ACC112 (cell line): ENCODE measurements at regions not wholly inside any gene's neighbourhood (a gene's known extent, or its start where the extent isn't known, plus 50 kb on each side); places are given as distances from the start of the nearest gene placed in this dataset.
"Not testable (repeated sequence)": the region's sequence is repeated elsewhere in the genome, so short reads cannot be mapped to it uniquely, and the experiment has no call there.

Experiments used
- H2AFZ ChIP-seq: fragments of 200-600 bp; sonication (generic); one replicate; pipeline ENCODE4 v1.6.0; 2017; ENCODE audit warnings: antibody characterized with exemption, low read length; ENCODE audit not compliant: unreplicated experiment
- H3K27ac ChIP-seq: fragments of 200-600 bp; sonication (generic); 2 replicates; pipeline ENCODE4 v1.5.1; 2014; ENCODE audit warnings: low read depth, mild to moderate bottlenecking, antibody characterized with exemption, low read length, moderate library complexity
- H3K27me3 ChIP-seq: fragments of 200-600 bp; sonication (generic); 2 replicates; pipeline ENCODE4 v1.6.1; 2014; ENCODE audit warnings: mild to moderate bottlenecking, antibody characterized with exemption, low read length, moderate library complexity, mixed read lengths; ENCODE audit not compliant: insufficient read depth
- H3K36me3 ChIP-seq: fragments of 200-600 bp; sonication (generic); 2 replicates; pipeline ENCODE4 v1.6.1; 2016; ENCODE audit warnings: mild to moderate bottlenecking, antibody characterized with exemption, low read length, moderate library complexity, mixed read lengths; ENCODE audit not compliant: insufficient read depth
- H3K4me1 ChIP-seq: fragments of 200-600 bp; sonication (generic); one replicate; pipeline ENCODE4 v1.6.1; 2016; ENCODE audit warnings: low read length, mixed read lengths; ENCODE audit not compliant: insufficient read depth, unreplicated experiment, control insufficient read depth
- H3K4me3 ChIP-seq: fragments of 200-600 bp; sonication (generic); 2 replicates; pipeline ENCODE4 v1.5.1; 2014; ENCODE audit warnings: mild to moderate bottlenecking, low read depth, low read length
- H3K79me2 ChIP-seq: fragments of 200-600 bp; sonication (generic); one replicate; pipeline ENCODE4 v1.6.0; 2016; ENCODE audit warnings: low read length; ENCODE audit not compliant: control insufficient read depth, unreplicated experiment, insufficient read depth

DNA sequence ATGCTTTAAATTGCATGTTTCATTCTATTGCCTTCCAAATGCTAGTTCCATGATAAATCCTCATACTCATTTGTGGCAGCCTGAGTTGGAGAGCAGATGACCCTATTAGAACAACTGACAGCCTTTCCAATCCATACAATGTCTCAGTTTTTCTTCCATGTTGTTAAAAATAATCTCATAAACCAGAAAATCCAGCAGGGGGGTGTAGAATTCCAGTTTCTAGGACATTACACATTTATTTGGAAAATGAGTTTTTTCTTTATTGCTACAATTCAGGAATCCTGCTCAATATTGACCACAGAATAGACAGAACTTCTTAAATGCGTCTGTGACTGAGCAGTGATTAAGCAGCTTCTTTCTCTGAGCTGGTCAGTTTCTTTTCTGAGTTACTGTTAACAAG is 174.2 kb upstream of the ATP10A start:
- H3K27me3 ChIP-seq, result peaks cover 21% of the 10 kb centered on the region

DNA sequence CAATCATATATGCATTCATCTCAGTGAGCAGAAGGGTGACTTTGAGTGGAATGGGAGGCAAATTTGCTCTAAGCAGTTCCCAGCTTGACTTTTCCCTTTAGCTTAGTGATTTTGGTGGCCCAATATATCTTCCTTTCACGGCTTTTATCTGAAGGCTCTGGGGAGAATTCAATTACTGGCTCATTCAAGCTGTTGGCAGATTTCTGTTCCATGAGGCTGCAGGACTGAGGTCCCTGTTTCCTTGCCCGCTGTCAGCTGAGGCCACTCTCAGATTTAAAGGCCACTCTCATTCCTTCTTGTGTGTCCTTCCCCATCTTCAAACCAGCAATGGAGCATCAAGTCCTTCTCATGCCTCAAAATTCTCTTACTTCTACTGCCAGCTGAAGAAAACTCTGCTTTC is 170.4 kb upstream of the ATP10A start:
- no peak overlapping the region for H3K27ac ChIP-seq
- no peak overlapping the region for H2AFZ ChIP-seq
- no peak overlapping the region for H3K4me3 ChIP-seq
- H3K36me3 ChIP-seq, result no peaks in the 10 kb centered on the region
- no peaks in the 10 kb centered on the region for H3K4me1 ChIP-seq
- peaks cover 16% of the 10 kb centered on the region for H3K27me3 ChIP-seq
- no peaks in the 10 kb centered on the region for H3K79me2 ChIP-seq

More for the DNA sequence above, 174.2 kb upstream of the ATP10A start:
- no peak overlapping the region for H3K4me3 ChIP-seq
- no peaks in the 10 kb centered on the region for H3K4me1 ChIP-seq
- H2AFZ ChIP-seq, result no peak overlapping the region
- H3K27ac ChIP-seq, result no peak overlapping the region
- H3K36me3 ChIP-seq, result no peaks in the 10 kb centered on the region
- no peaks in the 10 kb centered on the region for H3K79me2 ChIP-seq

DNA sequence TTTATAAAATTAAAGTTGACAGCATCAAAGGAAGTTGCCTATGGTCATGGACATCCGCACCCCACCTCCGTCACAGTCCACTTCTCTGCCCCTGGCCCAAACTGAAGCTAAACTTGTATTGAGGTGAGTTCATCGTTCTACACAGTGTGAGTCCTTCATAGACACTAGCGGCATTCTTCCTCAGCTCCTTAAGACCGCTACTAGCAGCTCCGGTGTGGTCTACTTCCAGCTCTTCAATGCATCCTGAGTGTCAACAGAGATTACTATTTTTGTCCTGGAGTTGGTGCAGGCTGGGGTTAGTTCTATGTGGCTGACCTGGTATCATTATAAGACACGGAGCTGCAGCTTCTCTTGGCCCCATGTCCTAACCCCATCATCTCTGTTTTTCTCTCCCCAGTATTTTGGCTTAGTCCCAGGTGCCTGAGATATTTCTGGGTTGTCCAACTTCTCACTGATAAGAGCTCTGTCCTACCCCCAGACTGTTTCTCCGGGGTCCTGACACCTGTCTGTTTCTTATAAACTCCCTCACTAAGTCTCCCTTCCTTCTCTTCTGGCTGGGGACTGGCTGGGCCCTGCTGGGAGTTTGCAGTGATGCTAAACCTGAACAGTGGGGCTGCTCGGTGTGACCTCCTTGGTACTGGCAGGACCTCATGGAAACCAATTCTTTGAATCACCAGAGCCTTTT is 169.2 kb upstream of the ATP10A start:
- no peaks in the 10 kb centered on the region for H3K4me1 ChIP-seq
- no peaks in the 10 kb centered on the region for H3K79me2 ChIP-seq
- no peak overlapping the region for H2AFZ ChIP-seq
- H3K4me3 ChIP-seq, result no peak overlapping the region
- H3K36me3 ChIP-seq, result no peaks in the 10 kb centered on the region
- H3K27ac ChIP-seq, result no peak overlapping the region
- peaks cover 16% of the 10 kb centered on the region for H3K27me3 ChIP-seq

DNA sequence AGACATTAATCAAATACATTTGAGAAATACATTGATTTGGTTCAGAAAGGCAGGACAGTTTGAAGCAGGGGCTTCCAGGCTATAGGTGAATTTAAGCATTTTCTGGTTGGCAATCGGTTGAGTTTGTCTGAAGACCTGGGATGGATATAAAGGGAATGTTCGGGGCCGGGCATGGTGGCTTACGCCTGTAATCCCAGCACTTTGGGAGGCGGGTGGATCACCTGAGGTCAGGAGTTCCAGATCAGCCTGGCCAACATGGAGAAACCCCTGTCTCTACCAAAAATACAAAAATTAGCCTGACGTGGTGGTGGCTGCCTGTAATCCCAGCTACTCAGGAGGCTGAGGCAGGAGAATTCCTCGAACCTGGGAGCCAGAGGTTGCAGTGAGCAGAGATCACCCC is 166.5 kb upstream of the ATP10A start:
- not testable (repeated sequence) for H3K27me3 ChIP-seq, H3K79me2 ChIP-seq, H3K4me3 ChIP-seq, H3K27ac ChIP-seq, H2AFZ ChIP-seq, H3K4me1 ChIP-seq, H3K36me3 ChIP-seq

DNA sequence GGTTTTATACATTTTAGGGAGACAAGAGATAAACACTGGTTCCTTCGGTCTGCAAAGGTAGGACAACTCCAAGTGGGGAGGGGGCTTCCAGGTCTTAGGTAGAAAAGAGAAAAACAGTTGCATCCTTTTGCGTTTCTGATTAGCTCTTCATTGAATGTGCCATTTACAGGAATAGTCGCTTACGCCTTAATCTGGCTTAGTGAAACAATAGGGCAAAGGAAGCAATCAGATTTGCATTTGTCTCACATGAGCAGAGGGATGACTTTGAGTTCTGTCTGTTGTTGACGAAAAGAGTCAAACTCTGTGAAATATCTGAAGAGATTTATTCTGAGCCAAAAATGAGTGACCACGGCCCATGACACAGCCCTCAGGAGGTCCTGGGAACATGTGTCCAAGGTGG is 166.0 kb upstream of the ATP10A start:
- no peaks in the 10 kb centered on the region for H3K36me3 ChIP-seq
- H2AFZ ChIP-seq, result no peak overlapping the region
- H3K79me2 ChIP-seq, result no peaks in the 10 kb centered on the region
- no peaks in the 10 kb centered on the region for H3K4me1 ChIP-seq
- no peak overlapping the region for H3K27ac ChIP-seq
- no peak overlapping the region for H3K4me3 ChIP-seq
- peaks cover 8% of the 10 kb centered on the region; the same call in 1 of the 2 replicates for H3K27me3 ChIP-seq

DNA sequence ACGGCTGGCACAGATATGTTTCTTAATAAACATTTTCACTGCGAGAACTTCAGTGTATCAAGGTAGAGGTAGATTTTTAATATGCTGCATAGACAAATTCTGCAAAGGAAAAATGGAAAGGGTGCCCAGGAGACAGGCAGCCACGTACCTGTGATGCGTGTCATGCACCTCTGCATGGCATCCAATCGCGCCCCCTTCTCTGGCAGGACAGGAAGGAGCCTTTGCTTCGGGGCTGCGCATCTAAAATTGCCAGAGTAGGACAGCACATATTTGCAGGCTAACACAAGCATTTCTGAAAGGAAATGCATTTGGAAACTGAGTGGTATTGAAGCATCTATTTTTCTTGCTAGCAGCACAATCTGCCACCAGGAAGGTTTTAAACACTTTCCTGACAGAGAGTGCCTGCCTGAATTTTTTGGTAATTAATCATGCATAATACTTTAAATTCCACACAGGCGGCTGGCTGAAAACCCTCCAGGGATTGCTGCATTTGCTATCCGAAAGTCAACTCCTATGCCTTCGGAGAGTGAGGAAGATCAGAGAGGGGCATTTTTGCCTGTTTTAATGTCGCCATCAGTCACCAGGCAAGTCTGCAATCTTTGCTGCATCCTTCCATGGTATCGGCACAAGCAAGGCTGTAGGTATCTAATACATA is 165.1 kb upstream of the ATP10A start:
- Histone ChIP-seq H3K27me3 (peaks cover 8% of the 10 kb centered on the region; the same call in 1 of the 2 replicates), H3K79me2 (no peaks in the 10 kb centered on the region), H3K36me3 (no peaks in the 10 kb centered on the region), H3K4me1 (no peaks in the 10 kb centered on the region), H3K4me3 (no peak overlapping the region), H2AFZ (no peak overlapping the region), H3K27ac (no peak overlapping the region)

DNA sequence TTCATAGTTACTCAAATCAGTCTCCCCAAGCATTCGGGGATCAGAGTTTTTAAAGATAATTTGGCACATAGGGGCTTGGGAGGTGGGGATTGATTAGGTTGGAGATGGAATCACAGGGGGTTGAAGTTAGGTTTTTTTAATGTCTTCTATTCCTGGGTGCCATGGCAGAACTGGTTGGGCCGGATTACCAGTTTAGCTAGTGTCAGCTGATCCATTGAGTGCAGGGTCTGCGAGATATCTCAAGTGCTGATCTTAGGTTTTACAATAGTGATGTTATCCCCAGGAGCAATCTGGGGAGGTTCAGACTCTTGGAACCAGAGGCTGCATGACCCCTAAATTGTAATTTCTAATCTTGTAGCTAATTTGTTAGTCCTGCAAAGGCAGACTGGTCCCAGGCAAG is 163.5 kb upstream of the ATP10A start:
- H3K27me3 ChIP-seq, H2AFZ ChIP-seq, H3K79me2 ChIP-seq, H3K36me3 ChIP-seq, H3K4me1 ChIP-seq, H3K4me3 ChIP-seq, H3K27ac ChIP-seq: not testable (repeated sequence)

DNA sequence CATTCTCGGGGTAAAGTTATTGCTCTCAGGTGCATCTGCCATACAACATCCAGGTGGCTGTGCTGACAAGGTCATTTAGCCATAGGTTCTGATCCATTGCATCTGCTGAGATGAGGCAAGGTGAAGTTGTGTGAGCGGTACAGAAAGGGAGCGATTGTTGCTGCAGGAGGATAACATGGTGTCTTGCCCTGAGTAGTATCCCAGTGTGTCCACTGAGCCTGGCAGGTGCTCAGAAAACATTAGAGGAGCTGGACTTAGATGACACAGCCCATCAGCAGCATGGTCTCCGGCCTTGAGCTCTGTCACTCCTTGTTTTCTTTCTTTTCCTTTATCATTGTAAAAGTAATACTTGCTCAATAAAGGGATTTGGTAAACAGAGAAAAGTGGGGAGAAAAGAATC is 161.1 kb upstream of the ATP10A start:
- Histone ChIP-seq H3K27me3 (no peaks in the 10 kb centered on the region; the same call in 1 of the 2 replicates), H3K4me1 (no peaks in the 10 kb centered on the region), H3K36me3 (no peaks in the 10 kb centered on the region), H3K79me2 (no peaks in the 10 kb centered on the region), H3K4me3 (no peak overlapping the region), H2AFZ (no peak overlapping the region), H3K27ac (no peak overlapping the region)

DNA sequence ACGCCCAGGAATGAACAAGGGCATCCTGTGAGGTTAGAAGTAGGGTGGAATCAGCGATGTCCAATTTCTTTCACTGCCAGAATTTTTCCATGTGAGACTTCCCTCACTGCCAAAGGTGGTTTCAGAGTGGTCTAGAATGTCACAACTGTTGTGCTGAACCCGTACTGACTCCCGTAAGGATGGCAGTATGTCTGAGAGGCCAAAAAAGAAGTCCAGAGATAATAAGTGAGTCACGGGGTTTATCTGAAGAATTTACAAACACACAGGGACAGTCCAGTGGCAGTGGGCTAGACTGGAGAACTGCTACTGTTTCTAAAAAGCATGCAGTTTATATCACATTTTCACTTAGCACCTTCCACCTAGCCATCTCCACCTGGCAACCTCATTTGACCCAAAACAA is 160.6 kb upstream of the ATP10A start:
- H3K4me3 ChIP-seq, result no peak overlapping the region
- no peak overlapping the region for H3K27ac ChIP-seq
- no peaks in the 10 kb centered on the region for H3K36me3 ChIP-seq
- no peaks in the 10 kb centered on the region for H3K79me2 ChIP-seq
- H3K27me3 ChIP-seq, result no peaks in the 10 kb centered on the region
- H3K4me1 ChIP-seq, result no peaks in the 10 kb centered on the region
- H2AFZ ChIP-seq, result no peak overlapping the region

DNA sequence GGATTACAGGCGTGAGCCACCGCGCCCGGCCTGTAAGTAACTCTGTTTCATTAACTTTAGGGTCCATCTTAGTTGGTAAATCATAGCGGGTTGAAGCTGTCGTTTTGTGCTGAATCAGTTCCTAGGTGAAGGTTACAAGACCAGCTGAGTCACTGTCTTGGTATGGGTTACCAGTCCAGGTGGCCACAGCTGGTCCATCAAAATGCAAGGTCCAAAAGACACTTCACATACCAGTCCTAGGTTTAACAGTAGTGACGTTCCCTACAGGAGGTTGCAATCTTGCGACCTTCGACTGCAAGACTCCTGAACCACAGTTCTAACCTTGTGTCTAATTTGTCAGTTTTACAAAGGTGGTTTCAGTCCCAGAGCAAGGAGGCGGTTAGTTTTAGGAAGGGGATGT is 160.1 kb upstream of the ATP10A start:
- no peaks in the 10 kb centered on the region for H3K27me3 ChIP-seq
- H3K36me3 ChIP-seq, result no peaks in the 10 kb centered on the region
- H2AFZ ChIP-seq, result no peak overlapping the region
- H3K4me3 ChIP-seq, result no peak overlapping the region
- H3K79me2 ChIP-seq, result no peaks in the 10 kb centered on the region
- H3K4me1 ChIP-seq, result no peaks in the 10 kb centered on the region
- H3K27ac ChIP-seq, result no peak overlapping the region

DNA sequence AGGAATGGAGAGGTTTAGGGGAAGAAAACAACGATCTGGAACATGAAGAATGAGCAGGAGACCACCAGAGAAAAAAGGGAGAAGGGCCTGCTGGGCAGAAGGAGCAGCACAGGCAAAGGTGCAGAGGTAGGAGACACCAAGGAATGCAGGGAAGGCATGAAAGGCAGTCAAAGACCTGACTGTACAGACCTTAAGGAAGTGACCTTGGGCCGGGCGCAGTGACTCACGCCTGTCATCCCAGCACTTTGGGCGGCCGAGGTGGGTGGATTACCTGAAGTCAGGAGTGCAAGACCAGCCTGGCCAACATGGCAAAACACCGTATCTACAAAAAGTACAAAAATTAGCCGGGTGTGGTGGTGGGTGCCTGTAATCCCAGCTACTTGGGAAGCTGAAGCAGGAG is 157.7 kb upstream of the ATP10A start:
- no peaks in the 10 kb centered on the region for H3K4me1 ChIP-seq
- no peaks in the 10 kb centered on the region for H3K36me3 ChIP-seq
- H3K4me3 ChIP-seq, result no peak overlapping the region
- H3K27me3 ChIP-seq, result no peaks in the 10 kb centered on the region; the same call in 1 of the 2 replicates
- H3K79me2 ChIP-seq, result no peaks in the 10 kb centered on the region
- H2AFZ ChIP-seq, result no peak overlapping the region
- no peak overlapping the region for H3K27ac ChIP-seq
